Thymus (tissue), 11 donors: ENCODE measurements at regions not wholly inside any gene's neighbourhood (a gene's known extent, or its start where the extent isn't known, plus 50 kb on each side); places are given as distances from the start of the nearest gene placed in this dataset.
A peak's percentile ranks its signal among the peaks of the same experiment; 100 is the strongest.
"Not testable (repeated sequence)": the region's sequence is repeated elsewhere in the genome, so short reads cannot be mapped to it uniquely, and the experiment has no call there.

Experiments used
- DNase-seq, 9 donors: peaks; one replicate each; pipeline ENCODE4 v3.0.0-alpha.2; 2013; ENCODE audit warnings: low spot score in 9 of 9, low read depth in 6 of 9, missing footprints in 1 of 9
- H3K27ac ChIP-seq, 2 donors: one replicate each; pipeline ENCODE4 v1.5.1; 2013; ENCODE audit warnings: control low read depth in 1 of 2, low read depth in 1 of 2, low read length in 1 of 2, mild to moderate bottlenecking in 1 of 2, moderate library complexity in 1 of 2
- H3K27me3 ChIP-seq, 2 donors: one replicate each; pipeline ENCODE4 v1.5.1; 2013; ENCODE audit warnings: low read length in 1 of 2; ENCODE audit not compliant: control insufficient read depth in 2 of 2, insufficient read depth in 1 of 2
- H3K36me3 ChIP-seq, 2 donors: one replicate each; pipeline ENCODE4 v1.5.1; 2013; ENCODE audit warnings: low read length in 1 of 2, mild to moderate bottlenecking in 1 of 2, moderate library complexity in 1 of 2; ENCODE audit not compliant: control insufficient read depth in 2 of 2, insufficient read depth in 2 of 2
- H3K4me1 ChIP-seq, 2 donors: one replicate each; pipeline ENCODE4 v1.5.1; 2013; ENCODE audit warnings: low read length in 2 of 2; ENCODE audit not compliant: control insufficient read depth in 2 of 2, insufficient read depth in 2 of 2
- H3K4me3 ChIP-seq, 2 donors: one replicate each; pipeline ENCODE4 v1.5.1; 2013; ENCODE audit warnings: low read length in 2 of 2, control low read depth in 1 of 2, mild to moderate bottlenecking in 1 of 2
- H3K9me3 ChIP-seq, 2 donors: one replicate each; pipeline ENCODE4 v1.5.1; 2013; ENCODE audit warnings: low read length in 1 of 2, mild to moderate bottlenecking in 1 of 2; ENCODE audit not compliant: control insufficient read depth in 2 of 2, insufficient read depth in 1 of 2
- WGBS: extraction: QIAGEN DNeasy Blood & Tissue Kit; methylation state at CpG from one replicate; pipeline ENCODE4 v1.1.7; 2013; 5-methylcytosine and 5-hydroxymethylcytosine counted together
- donor health status: healthy.

DNA sequence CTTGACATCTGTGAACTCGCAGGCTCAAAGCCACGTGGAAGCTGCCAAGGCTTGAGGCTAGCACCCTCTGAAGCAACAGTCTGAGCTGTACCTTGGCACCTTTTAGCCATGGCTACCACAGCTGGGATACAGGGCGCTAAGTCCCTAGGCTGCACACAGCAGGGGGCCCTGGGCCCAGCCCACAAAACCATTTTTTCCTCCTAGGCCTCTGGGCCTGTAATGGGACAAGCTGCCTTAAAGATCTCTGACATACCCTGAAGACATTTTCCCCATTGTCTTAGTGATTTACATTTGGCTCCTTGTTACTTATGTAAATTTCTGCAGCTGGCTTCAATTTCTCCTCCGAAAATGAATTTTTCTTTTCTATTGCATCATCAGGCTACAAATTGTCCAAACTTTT, 455.9 kb downstream of the TDRD3 start:
- no peaks in the 10 kb centered on the region for H3K4me1 ChIP-seq
- H3K9me3 ChIP-seq, result peaks cover 0 to 7% of the 10 kb centered on the region in 2 donors
- H3K4me3 ChIP-seq, result no peak overlapping the region
- no peaks in the 10 kb centered on the region for H3K27me3 ChIP-seq
- H3K36me3 ChIP-seq, result no peaks in the 10 kb centered on the region
- H3K27ac ChIP-seq, result no peak overlapping the region
- DNase-seq, result no peak
- 93% methylated on average over 4 of the region's 4 CpGs for WGBS

DNA sequence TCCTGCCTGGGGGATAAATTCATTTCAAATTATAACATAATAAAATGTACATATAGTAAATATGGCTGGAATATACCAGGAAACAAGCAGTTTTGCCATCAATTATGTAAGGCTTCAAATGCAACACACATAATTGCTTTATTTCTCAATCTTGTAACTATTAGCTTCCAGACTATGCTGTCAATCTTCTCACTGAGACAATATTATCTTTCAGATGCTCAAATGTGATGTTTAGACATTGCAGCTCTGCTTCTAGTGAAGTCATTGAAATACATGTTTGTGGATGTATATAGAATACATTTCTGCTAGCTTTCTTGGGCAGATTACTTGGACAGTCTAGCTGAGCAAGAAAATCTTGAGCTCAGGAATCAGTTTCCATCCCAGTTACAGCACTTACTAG, 454.4 kb downstream of the TDRD3 start:
- DNase-seq, result no peak
- no peak overlapping the region for H3K27ac ChIP-seq
- no peaks in the 10 kb centered on the region for H3K36me3 ChIP-seq
- H3K9me3 ChIP-seq, result peaks cover 0 to 7% of the 10 kb centered on the region in 2 donors
- H3K4me3 ChIP-seq, result no peak overlapping the region
- no peaks in the 10 kb centered on the region for H3K4me1 ChIP-seq
- H3K27me3 ChIP-seq, result no peaks in the 10 kb centered on the region

DNA sequence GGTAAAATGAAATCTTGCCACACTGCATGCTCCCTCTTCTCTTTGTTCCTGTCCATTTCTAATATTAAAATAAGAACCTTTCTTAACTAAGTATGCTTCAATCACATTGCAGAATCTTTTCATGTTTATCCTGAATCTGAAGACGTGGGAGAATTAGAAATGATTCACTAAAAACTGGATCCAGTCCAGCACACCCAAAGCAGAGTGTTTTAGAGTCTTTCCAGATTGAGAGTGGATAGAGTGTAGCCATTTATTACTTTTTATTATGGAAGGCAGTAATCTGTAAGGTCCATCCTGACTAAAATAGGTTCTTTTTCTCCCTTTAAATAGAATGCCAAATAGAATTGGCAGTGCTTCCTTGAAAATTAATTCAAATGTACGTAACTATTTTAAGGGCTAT, 453.5 kb downstream of the TDRD3 start:
- H3K27ac ChIP-seq, result no peak overlapping the region
- peaks cover 0 to 7% of the 10 kb centered on the region in 2 donors for H3K9me3 ChIP-seq
- no peaks in the 10 kb centered on the region for H3K4me1 ChIP-seq
- no peaks in the 10 kb centered on the region for H3K27me3 ChIP-seq
- no peaks in the 10 kb centered on the region for H3K36me3 ChIP-seq
- no peak for DNase-seq
- H3K4me3 ChIP-seq, result no peak overlapping the region
- 83% methylated on average over 2 of the region's 2 CpGs for WGBS

DNA sequence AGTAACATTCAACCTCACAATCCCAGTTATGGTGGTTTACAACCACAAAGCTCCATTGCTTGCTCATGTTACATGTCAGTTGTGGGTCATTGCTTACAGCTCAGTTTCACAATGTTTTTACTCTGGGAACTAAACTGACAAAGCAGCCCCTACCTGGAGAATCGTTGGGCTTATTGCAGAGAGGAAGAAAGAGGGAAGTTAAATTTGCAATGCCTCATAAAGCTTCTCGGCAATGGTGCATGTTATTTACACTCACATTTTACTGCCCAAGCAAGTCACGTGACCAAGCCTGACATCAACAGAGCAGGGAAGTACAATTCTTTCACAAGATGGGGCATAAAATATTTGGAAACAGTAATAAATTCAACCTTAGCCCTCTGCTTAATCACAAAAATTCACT, 441.6 kb downstream of the TDRD3 start:
- Histone ChIP-seq H3K27ac (no peak overlapping the region), H3K27me3 (no peaks in the 10 kb centered on the region), H3K36me3 (no peaks in the 10 kb centered on the region), H3K4me1 (no peaks in the 10 kb centered on the region), H3K4me3 (no peak overlapping the region), H3K9me3 (no peaks in the 10 kb centered on the region)
- 45% methylated on average over 3 of the region's 3 CpGs for WGBS
- peak in 1 of 9 donors; percentile 7 for DNase-seq

DNA sequence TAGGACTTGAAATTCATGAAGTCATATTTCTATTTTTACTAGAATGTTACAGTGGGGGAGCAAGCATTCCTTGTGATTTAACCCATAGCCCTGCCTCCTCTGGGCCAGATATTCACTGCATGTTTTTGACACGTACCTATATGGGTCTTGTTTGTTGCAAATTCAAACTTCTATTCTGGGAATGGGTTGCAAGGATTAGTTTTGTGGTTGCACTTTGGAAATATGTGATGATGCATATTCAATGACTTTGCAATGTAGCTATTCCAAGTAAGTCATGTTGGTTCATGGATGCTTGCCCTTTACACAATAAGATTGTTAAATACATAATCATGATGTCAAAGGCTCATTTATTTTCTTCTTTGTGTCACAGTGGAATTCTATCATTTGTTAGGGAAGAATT, 440.8 kb downstream of the TDRD3 start:
- no peaks in the 10 kb centered on the region for H3K36me3 ChIP-seq
- H3K4me3 ChIP-seq, result no peak overlapping the region
- H3K9me3 ChIP-seq, result no peaks in the 10 kb centered on the region
- no peak overlapping the region for H3K27ac ChIP-seq
- DNase-seq, result no peak
- 74% methylated on average over 1 of the region's 1 CpG for WGBS
- no peaks in the 10 kb centered on the region for H3K4me1 ChIP-seq
- no peaks in the 10 kb centered on the region for H3K27me3 ChIP-seq

DNA sequence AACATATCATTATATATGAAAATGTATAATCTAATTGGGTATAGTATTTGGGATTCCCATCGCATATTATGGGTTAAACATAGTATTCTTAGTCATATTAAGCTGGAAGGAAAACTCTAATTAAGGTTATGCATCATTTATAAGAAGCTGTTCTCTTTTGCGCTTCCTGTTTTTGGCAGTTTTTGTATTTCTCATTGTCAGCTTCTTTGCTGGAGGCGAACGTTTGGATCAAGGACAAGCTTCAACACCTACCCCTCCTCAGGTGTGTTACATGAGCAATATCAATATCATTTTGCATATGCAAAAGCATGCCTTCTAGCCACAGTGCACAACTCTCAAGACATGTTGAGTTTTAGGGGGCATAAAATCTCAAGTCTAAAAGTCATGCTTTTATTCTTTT, 439.8 kb downstream of the TDRD3 start:
- Histone ChIP-seq H3K27me3 (no peaks in the 10 kb centered on the region), H3K36me3 (no peaks in the 10 kb centered on the region), H3K27ac (no peak overlapping the region), H3K4me1 (no peaks in the 10 kb centered on the region), H3K4me3 (no peak overlapping the region), H3K9me3 (no peaks in the 10 kb centered on the region)
- 79% methylated on average over 4 of the region's 4 CpGs for WGBS
- no peak for DNase-seq

DNA sequence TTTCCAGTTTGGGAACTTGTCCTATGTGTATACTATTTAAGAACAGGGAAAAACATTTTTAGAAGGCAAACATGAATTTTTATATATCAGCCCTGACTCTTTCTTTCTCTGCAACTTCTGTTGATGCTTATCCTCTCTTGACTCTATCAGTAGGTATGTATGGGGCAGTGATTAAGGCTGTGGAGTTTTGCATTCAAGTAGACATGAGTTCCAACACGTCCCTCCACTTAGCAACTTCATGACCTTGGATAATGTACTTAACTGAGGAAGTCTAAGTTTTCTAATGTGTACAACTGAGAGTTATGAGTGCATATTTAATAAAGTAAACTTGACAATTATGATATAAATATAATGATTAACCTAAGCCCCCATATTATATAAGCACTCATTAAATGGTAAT, 414.6 kb downstream of the TDRD3 start:
- H3K36me3 ChIP-seq, result no peaks in the 10 kb centered on the region
- H3K9me3 ChIP-seq, result no peaks in the 10 kb centered on the region
- no peak overlapping the region for H3K27ac ChIP-seq
- no peaks in the 10 kb centered on the region for H3K4me1 ChIP-seq
- DNase-seq, result no peak
- no peak overlapping the region for H3K4me3 ChIP-seq
- 93% methylated on average over 1 of the region's 1 CpG for WGBS
- H3K27me3 ChIP-seq, result no peaks in the 10 kb centered on the region

DNA sequence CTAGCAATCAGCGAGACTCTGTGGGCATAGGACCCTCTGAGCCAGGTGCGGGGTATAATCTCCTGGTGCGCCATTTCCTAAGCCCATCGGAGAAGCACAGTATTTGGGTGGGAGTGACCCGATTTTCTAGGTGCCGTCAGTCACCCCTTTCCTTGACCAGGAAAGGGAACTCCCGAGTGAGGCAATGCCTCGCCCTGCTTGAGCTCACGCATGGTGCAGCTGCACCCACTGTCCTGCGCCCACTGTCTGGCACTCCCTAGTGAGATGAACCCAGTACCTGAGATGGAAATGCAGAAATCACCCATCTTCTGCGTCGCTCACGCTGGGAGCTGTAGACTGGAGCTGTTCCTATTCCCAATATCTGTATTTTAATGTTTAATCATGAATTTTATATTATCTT, 408.6 kb downstream of the TDRD3 start:
- not testable (repeated sequence) for H3K36me3 ChIP-seq, DNase-seq, H3K27ac ChIP-seq, H3K4me3 ChIP-seq, H3K9me3 ChIP-seq, H3K4me1 ChIP-seq, H3K27me3 ChIP-seq
- 95% methylated on average over 13 of the region's 13 CpGs for WGBS

DNA sequence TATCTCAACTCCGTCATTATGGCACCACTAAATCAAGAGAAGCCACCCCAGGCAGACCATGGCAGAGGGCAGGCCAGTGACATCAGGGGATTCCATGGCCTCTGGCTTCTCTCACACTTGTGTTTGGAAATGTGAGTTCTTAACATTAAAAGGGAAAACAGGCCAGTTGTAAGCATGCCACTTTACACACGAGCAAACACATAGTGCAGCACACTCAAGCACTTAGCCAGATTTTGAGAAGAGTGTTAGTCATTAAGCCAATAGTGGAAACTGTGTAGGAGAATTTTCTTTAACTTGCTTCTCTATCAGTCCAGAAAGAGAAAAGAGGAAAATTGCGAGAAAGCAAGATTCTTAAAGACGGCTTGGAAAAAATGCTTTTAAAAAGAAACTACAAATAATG, 401.5 kb downstream of the TDRD3 start:
- H3K27ac ChIP-seq, result no peak overlapping the region
- no peak for DNase-seq
- no peaks in the 10 kb centered on the region for H3K4me1 ChIP-seq
- 95% methylated on average over 4 of the region's 4 CpGs for WGBS
- no peaks in the 10 kb centered on the region for H3K9me3 ChIP-seq
- no peaks in the 10 kb centered on the region for H3K36me3 ChIP-seq
- H3K4me3 ChIP-seq, result no peak overlapping the region
- H3K27me3 ChIP-seq, result no peaks in the 10 kb centered on the region

DNA sequence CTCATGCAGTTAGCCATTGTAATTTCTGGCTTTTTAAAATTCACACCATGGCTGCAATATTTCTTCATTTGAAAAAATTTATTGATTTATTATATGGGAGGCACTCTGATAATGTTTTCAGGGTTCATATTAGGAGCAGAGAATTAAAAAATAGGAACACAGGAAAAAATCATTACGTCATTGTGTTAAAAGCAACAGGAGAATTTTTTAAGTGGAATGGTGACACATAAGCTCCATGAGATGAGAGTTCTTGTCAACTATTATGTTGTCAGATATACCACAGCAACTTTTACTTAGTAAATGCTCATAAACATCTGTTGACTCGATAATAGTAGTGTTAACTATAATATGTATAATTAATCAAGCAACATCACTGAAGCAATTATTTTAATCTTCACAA, 400.1 kb downstream of the TDRD3 start:
- DNase-seq, result no peak

More for the DNA sequence above, 400.1 kb downstream of the TDRD3 start:
- Histone ChIP-seq H3K27ac (no peak overlapping the region), H3K27me3 (no peaks in the 10 kb centered on the region), H3K4me1 (no peaks in the 10 kb centered on the region), H3K9me3 (no peaks in the 10 kb centered on the region), H3K4me3 (no peak overlapping the region), H3K36me3 (no peaks in the 10 kb centered on the region)
- 91% methylated on average over 2 of the region's 2 CpGs for WGBS
